ENCODE measurements at regions not wholly inside any gene's neighbourhood (a gene's known extent, or its start where the extent isn't known, plus 50 kb on each side); places are given as distances from the start of the nearest gene placed in this dataset.

DNA sequence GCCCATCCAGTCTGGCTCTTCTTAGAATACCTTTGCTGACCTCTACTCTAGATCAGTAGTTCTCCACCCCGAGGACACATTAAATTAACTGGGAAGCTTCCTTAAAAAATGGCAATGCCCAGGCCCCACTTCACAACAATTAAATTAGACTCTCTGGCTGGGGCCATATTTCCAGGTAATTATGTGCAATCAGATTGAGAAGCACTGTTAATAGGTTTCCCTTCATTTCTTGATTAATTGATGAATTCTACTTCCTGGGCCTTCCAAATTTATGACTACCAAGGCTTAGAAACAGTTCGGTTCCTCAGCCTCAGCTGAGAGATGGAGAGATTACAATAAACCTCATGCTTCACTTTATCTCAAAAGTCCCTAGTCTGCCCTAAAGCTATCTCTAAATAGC is 71.7 kb upstream of the LIMCH1 start:
- no peak for FAIRE-seq
- Histone ChIP-seq H3K79me1 (ENCODE audit: low read depth, low read length) (no peaks in the 10 kb centered on the region), H3K79me2 (ENCODE audit: control insufficient read depth in 1 of 2, insufficient read depth in 2 of 2, low read length in 2 of 2) (no peaks in the 10 kb centered on the region)

More for the DNA sequence above, 71.7 kb upstream of the LIMCH1 start:
- no peak overlapping the region for H3K23ac ChIP-seq (ENCODE audit: insufficient read length)
- no peak overlapping the region for H3K4me3 ChIP-seq (ENCODE audit: extremely low read depth in 1 of 4, insufficient read depth in 2 of 4, low read depth in 3 of 4, low read length in 4 of 4)
- H4K20me1 ChIP-seq (replicated peaks in 1 of 2; ENCODE audit: control insufficient read depth in 1 of 2, insufficient read depth in 2 of 2, low read length in 2 of 2): no peaks in the 10 kb centered on the region
- no peak overlapping the region for H3K4me2 ChIP-seq (ENCODE audit: insufficient read depth in 1 of 2, low read depth in 2 of 2, low read length in 2 of 2)
- no peak overlapping the region for H3K27ac ChIP-seq (ENCODE audit: low read depth, low read length)
- no peaks in the 10 kb centered on the region; a peak in 1 of 7 replicates for H3K27me3 ChIP-seq (replicated peaks in 1 of 4; ENCODE audit: control insufficient read depth in 3 of 4, extremely low read depth in 1 of 4, insufficient read depth in 3 of 4, low read length in 3 of 4)
- TF ChIP-seq RNF2 (IDR thresholded peaks at IDR 0.05; ENCODE audit: borderline replicate concordance, low read depth, low read length, missing control alignments, poor library complexity, severe bottlenecking) (no peak), JUND (IDR thresholded peaks at IDR 0.05; ENCODE audit: low read length) (no peak), E2F6 (IDR thresholded peaks at IDR 0.05) (no peak), TCF12 (IDR thresholded peaks at IDR 0.05; ENCODE audit: low read depth, low read length) (no peak), RFX5 (IDR thresholded peaks at IDR 0.05; ENCODE audit: borderline replicate concordance, low read depth, low read length) (no peak), CTBP2 (IDR thresholded peaks at IDR 0.05; ENCODE audit: borderline replicate concordance, insufficient read depth, insufficient read length, low read length) (no peak)
- no peak overlapping the region for H2BK120ac ChIP-seq (replicated peaks; ENCODE audit: low read depth, low read length)
- H3K14ac ChIP-seq (ENCODE audit: insufficient read length): no peak overlapping the region
- H3K18ac ChIP-seq (ENCODE audit: extremely low read depth, low read length): no peak overlapping the region
- H2BK12ac ChIP-seq (ENCODE audit: low read depth, low read length): no peak overlapping the region
- WGBS, 2 experiments (ENCODE audit: extremely low coverage in 1 of 2, insufficient coverage in 1 of 2, insufficient read length in 1 of 2, insufficient replicate concordance in 2 of 2, low coverage in 1 of 2, low lambda C conversion rate in 2 of 2, missing lambda C conversion rate in 1 of 2): 76% methylated on average over 2 of the region's 2 CpGs; no CpG with 5 or more reads in 1 of the 2 experiments
- ChIA-PET CTCF (ENCODE audit: partially characterized antibody) (interaction anchor here (0.7 to 1.4 kb wide), 3 partner anchors 30 to 68 kb away, joined by 3 read pairs; no protein-coding TSS in a partner anchor), POLR2A (ENCODE audit: partially characterized antibody) (no interaction called here)
- H3K56ac ChIP-seq (replicated peaks; ENCODE audit: insufficient read length, low read depth, low read length): no peak overlapping the region
- H4K8ac ChIP-seq (ENCODE audit: extremely low read depth, insufficient read depth, low read length): no peak overlapping the region
- no peak overlapping the region for H4K91ac ChIP-seq (replicated peaks; ENCODE audit: insufficient read length, low read length)
- H2BK15ac ChIP-seq (ENCODE audit: low read length): no peak overlapping the region
- no peak overlapping the region for H3K4ac ChIP-seq (replicated peaks; ENCODE audit: insufficient read length, low read depth, low read length)
- no peak overlapping the region for H2AK5ac ChIP-seq (ENCODE audit: low read depth, low read length)
- H3K9me3 ChIP-seq (ENCODE audit: insufficient read depth in 2 of 2, low read depth in 1 of 2, low read length in 1 of 2): no peaks in the 10 kb centered on the region
- H2AFZ ChIP-seq (ENCODE audit: low read length): no peak overlapping the region
- peaks cover 0 to 5% (median 0%) of the 10 kb centered on the region in 4 experiments; a peak in 2 of 7 replicates for H3K4me1 ChIP-seq (replicated peaks in 1 of 4; ENCODE audit: control insufficient read depth in 3 of 4, insufficient read depth in 4 of 4, low read length in 3 of 4)
- H4K5ac ChIP-seq (ENCODE audit: insufficient read length, low read depth, low read length): no peak overlapping the region
- no peak overlapping the region for H2BK20ac ChIP-seq (ENCODE audit: low read length)
- H3K9ac ChIP-seq (replicated peaks in 1 of 4; ENCODE audit: extremely low read depth in 1 of 4, low read depth in 3 of 4, low read length in 3 of 4): no peak overlapping the region
- no peaks in the 10 kb centered on the region for H3K36me3 ChIP-seq (ENCODE audit: control insufficient read depth in 2 of 4, insufficient read depth in 4 of 4, low read length in 3 of 4)
- no peaks in the 10 kb centered on the region for H3K23me2 ChIP-seq (ENCODE audit: low read depth, low read length)
- H2BK5ac ChIP-seq (ENCODE audit: low read depth, low read length): no peak overlapping the region
- no peak for DNase-seq (ENCODE audit: low read depth in 1 of 2, low spot score in 2 of 2)
